GM19455 (cell line): ENCODE measurements at regions not wholly inside any gene's neighbourhood (a gene's known extent, or its start where the extent isn't known, plus 50 kb on each side); places are given as distances from the start of the nearest gene placed in this dataset.
"Not testable (repeated sequence)": the region's sequence is repeated elsewhere in the genome, so short reads cannot be mapped to it uniquely, and the experiment has no call there.

ENCODE experiments used
- ATAC-seq: cut with Tn5 transposase; IDR thresholded peaks from one replicate; pipeline ENCODE4 v1.9.1; 2021; ENCODE audit not compliant: unreplicated experiment

DNA sequence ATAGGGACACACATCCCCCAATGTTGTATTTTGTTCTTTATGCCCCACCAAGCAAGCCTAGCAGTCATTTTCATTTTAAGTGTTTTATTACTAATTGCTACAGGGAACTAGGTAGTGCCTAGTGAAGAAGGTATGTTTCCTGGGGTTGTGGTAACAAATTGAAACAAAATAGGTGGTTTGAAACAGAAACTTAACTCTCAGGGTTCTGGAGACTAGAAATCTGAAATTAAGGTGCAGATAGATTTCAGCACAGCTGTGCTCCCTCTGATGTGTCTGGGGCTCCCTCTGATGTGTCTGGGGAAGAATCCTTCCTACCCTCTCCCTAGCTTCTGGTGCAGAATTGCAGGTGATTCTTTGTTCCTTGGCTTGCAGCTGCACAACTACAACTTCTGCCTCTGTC is 390.1 kb downstream of the ZFHX3 start:
- peak; percentile 93 for ATAC-seq

DNA sequence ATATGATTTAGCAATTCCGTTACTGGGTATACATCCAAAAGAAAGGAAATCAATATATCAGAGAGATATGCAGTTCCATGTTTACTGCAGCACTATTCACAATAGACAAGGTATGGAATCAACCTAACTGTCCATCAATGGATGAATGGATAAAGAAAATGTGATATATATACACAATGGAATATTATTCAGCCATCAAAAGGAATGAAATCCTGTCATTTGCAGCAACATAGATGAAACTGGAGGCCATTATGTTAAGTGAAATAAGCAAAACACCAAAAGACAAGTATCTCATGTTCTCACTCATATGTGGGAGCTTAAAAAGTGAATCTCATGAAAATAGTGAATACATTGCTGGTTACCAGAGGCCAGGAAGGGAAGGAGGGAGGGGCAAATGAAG is 390.8 kb downstream of the ZFHX3 start:
- no peak for ATAC-seq

DNA sequence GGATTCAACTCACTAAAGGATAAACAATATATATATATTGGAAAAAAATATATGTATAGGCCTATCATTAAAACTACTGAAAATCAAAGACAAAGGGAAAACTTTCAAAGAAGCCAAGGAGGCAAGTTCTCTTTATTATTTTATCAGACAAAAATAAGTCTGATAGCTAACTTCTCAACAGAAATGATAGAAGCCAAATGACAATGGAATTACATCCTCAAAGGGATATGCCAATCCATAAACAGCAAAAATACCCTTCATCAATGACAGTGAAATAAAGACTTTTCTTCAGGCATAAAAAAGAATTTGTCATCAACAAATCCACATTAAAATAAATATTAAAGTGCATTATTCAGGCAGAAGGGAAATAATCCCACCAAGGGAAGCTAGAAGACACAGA is 393.4 kb downstream of the ZFHX3 start:
- ATAC-seq, result no peak

DNA sequence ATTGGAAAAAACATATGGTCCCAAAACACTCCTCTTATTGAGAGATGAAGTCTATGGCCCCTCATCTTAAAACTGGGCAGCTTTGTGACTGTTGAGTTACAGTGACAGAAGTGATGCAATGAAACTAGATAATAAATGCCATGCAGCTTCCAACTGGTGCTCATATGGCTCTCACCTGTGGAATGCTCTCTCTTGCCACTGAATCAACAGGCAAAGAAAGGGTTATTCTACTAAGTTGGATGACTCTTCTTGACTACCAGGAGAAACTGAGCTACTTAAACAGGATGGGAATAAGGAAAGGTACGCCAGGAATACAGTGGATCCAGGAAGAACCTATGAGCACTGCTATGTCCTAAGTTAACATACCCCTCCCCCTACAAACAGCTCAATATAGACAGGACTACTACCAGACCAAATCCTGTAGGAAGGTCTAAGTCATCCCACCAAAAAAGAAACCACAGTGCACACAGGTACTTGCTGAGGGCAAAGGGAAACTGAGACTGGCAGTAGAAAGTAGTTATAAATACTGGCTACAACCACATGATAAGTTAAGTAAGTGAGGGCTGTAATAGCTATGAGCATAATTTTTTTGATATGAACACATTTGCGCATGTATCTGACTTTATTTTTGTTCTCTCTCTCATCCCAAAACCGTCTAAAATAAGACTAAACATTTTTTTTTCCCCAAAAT is 398.5 kb downstream of the ZFHX3 start:
- ATAC-seq, result no peak

DNA sequence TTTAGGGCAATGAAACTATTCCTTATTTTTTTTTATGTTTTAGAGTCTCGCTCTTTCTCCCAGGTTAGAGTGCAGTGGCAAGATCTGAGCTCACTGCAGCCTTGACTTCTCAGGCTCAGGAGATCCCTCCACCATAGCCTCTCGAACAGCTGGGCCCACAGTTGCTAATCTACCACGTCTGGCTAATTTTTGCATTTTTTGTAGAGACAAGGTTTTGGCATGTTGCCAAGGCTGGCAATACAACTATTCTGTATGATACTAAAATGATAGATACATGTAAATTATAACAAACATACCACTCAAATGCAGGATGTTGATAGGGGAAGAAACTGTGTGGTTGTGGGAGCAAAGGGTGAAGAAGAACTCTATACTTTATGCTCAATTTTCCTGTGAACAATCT is 401.3 kb downstream of the ZFHX3 start:
- ATAC-seq, result no peak

DNA sequence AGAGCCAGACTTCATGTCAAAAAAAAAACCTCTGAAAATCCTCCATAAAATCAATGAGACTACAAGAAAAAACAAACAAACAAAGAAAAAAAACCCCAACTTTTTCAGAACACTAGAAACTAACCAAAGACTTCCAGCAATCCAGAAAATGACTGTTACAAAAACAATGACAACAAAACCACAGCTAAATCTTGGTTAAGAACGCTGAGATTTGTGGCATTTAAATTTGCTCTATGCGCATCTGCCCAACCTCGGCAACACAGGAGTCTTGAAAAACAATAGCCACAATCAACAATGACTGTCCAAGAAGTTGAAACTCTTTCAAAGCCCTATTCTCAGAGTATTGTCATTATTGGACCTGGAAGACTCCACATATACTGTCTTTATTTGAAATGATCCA is 402.4 kb downstream of the ZFHX3 start:
- ATAC-seq, result no peak

DNA sequence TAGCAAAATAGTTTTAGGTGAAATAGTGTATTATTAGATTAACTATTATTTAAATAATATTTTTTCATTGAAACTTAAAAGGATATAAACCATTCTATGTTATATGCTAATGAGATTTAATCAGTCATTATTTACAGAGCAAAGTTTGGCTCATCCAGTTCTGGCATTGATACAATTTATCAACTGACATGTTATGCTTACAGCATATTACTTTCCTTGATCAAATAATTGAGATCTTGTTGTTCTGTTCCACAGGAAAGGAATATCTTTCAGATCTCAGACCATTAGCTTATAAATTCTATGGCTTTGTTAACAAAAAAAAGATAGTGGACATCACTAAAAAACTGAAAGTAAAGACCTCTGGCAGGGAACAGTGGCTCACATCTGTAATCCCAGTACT is 403.0 kb downstream of the ZFHX3 start:
- no peak for ATAC-seq

DNA sequence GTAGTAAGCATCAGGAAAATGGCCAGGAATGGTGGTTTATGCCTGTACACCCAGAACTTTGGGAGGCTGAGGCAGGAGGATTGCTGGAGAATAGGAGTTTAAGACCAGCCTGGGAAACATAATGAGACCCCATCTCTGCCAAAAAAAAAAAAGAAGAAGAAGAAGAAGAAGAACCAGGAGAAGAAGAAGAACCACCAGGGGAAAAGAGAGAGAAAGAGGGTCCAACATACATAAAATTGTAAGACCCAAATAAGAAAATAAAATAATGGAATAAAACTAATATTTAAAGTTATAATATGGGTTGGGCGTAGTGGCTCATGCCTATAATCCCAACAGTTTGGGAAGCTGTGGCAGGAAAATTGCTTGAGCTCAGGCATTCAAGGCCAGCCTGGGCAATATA is 408.4 kb downstream of the ZFHX3 start:
- no peak for ATAC-seq

DNA sequence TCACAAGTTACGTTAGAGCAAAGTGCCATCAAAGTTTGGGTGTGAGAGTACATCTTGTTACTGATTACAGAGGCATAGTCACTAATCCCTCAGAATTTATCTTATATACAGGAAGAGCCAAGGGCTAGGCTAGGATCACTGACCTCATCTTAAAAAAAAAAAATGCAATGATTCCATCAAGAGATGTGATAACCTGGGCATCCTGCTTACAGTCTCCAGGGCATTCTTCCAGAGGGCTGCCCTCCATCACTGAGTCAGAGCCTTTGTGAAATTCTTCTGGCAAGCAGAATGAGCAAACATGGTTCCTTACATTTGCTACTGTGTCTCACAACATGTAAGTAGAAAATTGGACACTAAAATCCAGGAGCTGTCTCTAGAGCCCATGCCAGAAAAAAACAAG is 410.6 kb downstream of the ZFHX3 start:
- no peak for ATAC-seq

DNA sequence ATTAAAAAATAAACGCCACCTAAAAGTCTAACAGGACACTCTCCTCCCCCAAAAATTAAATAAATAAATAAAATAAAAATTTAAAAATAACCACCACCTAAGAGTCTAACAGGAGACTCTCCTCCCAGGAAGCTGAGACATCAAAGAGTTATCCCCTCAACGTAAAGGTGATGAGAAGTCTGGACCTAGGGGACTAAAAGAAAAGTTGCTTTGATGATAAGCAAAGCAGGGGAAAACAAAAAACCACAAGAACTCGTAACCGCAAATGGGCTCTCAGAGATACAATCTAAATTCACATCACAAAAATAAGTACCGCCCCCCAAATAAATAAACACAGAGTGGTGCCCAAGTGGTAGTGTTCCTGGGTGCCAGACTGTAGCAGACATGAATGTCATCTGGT is 412.2 kb downstream of the ZFHX3 start:
- no peak for ATAC-seq

DNA sequence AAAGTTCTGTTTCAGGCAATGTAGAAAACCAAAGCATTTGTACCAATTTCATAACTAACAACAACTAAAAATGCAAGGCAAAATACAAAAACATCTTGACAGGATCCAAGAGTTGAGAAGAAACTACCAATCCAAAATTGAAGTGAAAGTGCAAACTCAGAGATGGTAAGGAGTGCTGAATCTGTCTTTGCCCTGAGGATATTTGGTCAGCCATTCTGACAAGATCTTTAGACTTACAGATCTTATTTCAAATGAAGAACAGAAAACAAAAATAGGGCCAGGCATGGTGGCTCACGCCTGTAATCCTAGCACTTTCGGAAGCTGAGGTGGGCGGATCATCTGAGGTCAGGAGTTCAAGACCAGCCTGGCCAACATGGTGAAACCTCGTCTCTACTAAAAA is 412.8 kb downstream of the ZFHX3 start:
- no peak for ATAC-seq

DNA sequence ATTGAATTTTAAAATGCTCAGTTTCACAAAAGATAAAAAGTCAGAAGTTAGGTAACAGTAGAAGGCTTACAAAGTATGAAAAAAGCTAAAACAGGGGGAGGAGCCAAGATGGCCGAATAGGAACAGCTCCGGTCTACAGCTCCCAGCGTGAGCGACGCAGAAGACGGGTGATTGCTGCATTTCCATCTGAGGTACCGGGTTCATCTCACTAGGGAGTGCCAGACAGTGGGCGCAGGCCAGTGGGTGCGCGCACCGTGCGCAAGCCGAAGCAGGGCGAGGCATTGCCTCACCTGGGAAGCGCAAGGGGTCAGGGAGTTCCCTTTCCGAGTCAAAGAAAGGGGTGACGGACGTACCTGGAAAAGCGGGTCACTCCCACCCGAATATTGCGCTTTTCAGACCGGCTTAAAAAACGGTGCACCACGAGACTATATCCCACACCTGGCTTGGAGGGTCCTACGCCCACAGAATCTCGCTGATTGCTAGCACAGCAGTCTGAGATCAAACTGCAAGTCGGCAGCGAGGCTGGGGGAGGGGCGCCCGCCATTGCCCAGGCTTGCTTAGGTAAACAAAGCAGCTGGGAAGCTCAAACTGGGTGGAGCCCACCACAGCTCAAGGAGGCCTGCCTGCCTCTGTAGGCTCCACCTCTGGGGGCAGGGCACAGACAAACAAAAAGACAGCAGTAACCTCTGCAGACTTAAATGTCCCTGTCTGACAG is 420.6 kb downstream of the ZFHX3 start:
- not testable (repeated sequence) for ATAC-seq

DNA sequence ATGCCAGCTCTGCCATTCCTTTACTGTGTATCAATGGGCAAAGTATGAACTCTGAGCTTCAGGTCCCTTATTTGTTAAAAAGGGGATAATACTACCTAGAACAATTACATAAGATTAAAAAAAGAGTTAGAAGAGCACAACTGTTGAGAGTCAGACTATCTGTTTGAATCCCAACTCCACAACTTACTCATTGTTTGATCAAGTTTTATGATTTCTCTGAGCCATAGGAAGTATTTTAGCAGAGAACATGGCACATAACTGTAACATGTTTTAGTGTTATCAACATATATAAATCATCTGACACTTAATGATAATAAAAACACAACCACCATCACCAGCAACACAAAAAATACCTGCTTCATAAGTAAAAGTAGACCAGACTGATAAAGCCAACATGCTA is 421.3 kb downstream of the ZFHX3 start:
- no peak for ATAC-seq

DNA sequence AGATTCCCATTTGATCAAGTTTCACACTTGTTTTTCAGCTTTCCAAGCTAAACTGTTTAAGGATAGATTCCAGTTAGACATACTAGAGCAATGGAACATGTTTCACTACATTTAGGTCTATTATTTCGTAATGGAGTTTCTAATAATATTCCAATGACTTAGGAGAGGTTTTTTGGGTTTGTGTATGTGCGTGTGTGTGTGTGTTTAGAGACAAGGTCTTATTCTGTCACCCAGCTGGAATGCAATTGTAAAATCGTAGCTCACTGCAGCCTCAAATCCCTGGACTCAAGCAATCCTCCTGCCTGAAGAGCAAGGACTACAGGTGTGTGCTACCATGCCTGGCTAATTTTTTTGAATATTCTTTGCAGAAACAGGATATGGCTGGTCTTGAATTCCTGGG is 426.3 kb downstream of the ZFHX3 start:
- no peak for ATAC-seq

DNA sequence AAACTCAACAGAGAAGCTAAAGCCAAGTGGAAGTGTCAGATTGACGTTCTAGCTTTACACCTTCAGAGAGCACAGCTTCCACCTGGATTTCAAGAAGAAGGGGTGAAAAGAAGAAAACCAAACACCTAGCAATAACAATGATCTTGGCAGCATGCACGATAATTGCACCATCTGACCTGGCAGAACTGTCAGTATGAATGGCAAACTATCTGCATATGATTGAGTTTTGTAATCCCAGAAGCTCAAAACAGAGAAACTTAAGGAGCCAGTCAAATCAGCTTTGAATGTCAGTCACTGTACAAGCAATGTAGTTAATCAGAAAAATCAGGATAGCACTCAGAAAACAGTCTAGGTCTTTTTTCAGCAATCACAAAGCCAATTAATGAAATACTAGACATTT is 427.1 kb downstream of the ZFHX3 start:
- no peak for ATAC-seq

DNA sequence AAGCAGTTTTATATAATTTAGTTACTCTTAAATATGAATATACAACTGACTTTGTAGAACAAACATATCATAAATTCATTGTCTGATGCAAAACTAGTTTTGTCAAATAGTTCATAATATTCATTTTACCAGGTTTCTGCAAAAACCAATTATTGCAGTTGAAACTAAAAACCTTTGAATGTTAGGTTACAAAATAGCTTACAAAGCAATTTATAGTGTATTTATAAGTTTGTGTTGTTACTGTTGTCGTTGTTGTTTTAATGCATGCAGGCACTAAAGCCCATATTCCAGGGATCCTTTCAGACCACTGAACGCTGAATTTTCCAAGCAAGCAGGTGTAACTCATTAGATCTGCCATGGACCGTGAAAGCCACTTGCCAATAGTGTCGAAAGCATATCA is 427.6 kb downstream of the ZFHX3 start:
- no peak for ATAC-seq

DNA sequence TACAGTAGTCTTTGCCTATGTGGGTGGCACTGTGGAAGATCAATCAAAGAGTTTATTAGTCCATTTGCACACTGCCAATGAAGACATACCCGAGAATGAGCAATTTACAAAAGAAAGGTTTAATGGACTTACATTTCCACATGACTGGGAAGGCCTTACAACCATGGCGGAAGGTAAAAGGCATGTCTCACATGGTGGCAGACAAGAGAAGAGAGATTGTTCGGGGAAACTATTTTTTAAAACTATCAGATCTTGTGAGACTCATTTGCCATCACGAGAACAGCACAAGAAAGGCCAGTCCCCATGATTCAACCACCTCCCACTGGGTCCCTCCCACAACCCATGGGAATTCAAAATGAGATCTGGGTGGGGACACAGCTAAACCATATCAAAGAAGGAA is 432.1 kb downstream of the ZFHX3 start:
- no peak for ATAC-seq

DNA sequence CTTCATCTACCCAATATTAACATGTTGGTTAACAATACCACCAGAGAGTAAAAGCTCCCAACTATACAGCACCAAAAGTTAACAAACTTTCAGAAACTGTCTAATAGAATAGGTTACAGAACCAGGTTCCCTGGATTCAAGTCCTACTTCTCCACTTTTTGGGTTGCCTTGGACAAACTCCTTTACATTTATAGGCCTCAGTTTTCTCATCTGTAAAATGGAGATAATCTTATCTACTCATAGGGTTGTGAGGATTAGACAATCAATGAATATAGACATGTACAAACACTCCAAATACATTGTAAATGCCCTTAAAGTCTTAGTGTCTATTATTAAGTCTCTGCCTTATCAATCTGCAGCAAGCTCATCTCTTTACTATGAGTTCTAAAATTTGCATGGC is 435.2 kb downstream of the ZFHX3 start:
- ATAC-seq, result no peak

DNA sequence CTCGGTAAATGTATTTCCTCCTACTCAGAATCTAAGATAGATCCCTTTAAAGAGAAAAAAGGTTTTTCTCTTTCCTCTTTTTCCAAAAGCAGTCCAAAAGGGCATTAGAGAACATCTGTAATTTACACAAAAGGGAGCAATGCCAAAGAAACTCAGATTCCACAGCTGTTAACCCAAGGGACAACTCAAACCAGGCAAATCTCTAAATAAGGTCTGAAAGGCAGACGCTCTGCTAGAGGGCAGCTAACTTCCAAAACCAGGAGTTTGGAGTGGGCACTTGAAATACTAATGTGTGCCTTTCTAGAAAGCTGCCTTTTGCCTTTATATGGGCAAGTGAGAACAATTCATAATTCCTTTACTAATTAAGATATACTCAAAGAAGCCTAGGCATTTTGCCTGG is 435.7 kb downstream of the ZFHX3 start:
- ATAC-seq, result no peak

DNA sequence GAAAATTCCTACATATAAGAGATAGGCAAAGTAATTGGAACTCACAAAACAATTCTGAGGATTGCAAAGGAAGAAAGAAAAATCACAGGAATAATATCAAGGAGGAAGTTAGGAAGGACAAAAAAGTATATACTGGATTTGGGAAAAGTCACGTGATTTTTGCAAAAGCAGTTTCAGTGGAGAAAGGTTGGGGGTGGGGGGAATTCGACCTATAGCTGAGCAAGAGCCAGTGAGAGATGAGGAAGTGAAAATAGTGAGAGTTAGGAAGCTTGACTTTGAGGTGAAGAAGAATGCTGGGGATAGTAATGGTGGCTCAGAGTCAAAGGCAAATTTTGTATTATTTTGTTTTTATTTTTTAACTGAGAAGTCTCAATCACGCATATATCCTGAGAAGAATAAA is 438.0 kb upstream of the PMFBP1 start:
- no peak for ATAC-seq

DNA sequence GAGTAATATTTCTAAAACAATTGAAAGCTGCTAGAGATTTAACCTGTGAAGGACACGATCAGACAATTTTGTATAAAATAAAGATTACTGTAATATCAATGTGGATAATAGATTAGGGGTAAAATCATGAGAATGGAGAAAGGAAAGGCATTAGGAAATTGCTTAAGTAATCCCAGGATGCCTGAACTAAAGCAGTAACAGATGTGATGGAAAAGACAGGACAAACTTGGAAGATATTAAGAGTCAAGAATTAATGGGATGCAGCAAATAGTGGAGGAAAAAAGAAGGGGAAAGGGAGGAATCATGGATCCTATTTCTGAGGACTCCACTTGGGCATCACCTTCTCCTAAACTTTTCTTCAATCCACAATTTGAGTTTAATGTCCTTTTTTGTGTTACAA is 437.1 kb upstream of the PMFBP1 start:
- ATAC-seq, result no peak

DNA sequence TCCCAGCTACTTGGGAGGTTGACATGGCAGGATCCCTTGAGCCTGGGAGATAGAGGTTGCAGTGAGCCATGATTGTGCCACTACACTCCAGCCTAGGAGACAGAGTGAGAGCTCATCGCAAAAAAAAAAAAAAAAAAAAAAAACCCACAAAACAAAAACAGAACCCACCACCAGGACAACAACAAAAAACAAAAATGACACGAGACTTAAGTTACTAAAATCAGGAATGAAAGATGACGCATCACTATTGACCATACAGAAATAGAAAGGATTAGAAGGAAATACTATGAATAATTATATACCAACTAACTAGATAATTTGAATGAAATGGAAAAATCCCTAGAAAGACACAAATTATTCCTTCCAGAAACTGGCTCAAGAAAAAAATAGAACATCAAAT is 432.4 kb upstream of the PMFBP1 start:
- ATAC-seq, result no peak

DNA sequence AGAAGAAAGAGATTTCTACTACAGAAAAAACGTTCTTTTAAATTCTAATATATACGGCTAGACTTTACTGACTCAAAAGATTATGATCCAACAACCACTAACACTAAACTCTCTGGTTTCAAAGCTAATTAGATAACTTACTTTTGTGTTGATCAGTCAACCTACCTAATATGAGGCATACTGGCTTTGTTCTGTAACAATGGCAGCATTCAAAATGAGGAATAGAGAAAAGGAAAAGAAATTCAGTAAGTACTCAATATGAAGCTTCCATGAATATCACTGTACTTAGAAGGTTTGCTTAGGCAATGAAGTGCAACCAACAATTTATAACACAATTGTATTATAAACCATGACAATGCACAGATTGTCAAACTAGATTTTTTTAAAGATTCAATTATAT is 430.5 kb upstream of the PMFBP1 start:
- no peak for ATAC-seq
